WERI-Rb-1 (cell line): ENCODE measurements at regions not wholly inside any gene's neighbourhood (a gene's known extent, or its start where the extent isn't known, plus 50 kb on each side); places are given as distances from the start of the nearest gene placed in this dataset.

ENCODE experiments used
- DNase-seq: peaks from one replicate; pipeline ENCODE4 v3.0.0-alpha.2; 2020
- H3K27ac ChIP-seq: fragments of 250-450 bp; sonication (Bioruptor Pico); 2 replicates; pipeline ENCODE4 v1.5.1; 2020; ENCODE audit warnings: mild to moderate bottlenecking, moderate library complexity
- H3K27me3 ChIP-seq: fragments of 250-450 bp; sonication (Bioruptor Pico); 2 replicates; pipeline ENCODE4 v1.5.1; 2021; ENCODE audit warnings: mild to moderate bottlenecking, low read depth, moderate library complexity; ENCODE audit not compliant: insufficient read depth, severe bottlenecking
- H3K36me3 ChIP-seq: fragments of 250-450 bp; sonication (Bioruptor Pico); 2 replicates; pipeline ENCODE4 v1.5.1; 2020; ENCODE audit warnings: mild to moderate bottlenecking, moderate library complexity
- H3K4me3 ChIP-seq: 2 replicates; pipeline ENCODE4 v1.5.1; 2011; ENCODE audit warnings: low read depth, mild to moderate bottlenecking, control low read depth, low read length
- H3K9me3 ChIP-seq: fragments of 250-450 bp; sonication (Bioruptor Pico); 2 replicates; pipeline ENCODE4 v1.5.1; 2021; ENCODE audit warnings: mild to moderate bottlenecking, moderate library complexity; ENCODE audit not compliant: severe bottlenecking
- TF ChIP-seq, protein P1 (sequence below): IDR thresholded peaks from 2 replicates; pipeline ENCODE4 v1.5.1; 2011; ENCODE audit warnings: low read depth, mild to moderate bottlenecking, control low read depth, inconsistent platforms, low read length

DNA sequence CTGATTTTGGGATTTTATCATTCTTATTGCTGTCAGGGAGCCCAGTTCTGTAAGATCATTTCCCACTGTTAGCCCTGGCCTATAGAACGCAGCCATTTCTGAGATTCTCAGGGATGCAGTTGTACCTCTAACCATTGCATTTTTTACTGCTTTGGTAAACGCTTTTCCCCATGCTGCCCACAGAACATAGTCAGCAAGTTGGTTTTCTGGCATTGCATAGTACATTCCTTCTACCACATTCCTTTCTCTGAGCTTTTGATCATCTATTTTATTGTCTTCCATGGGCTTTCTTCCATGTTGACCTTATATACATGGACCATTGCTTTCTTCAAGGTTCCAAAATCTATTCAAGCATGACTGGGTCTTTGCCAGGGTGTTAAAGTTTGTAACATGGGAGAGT, 86.8 kb upstream of the ST6GAL2 start:
- TF ChIP-seq, protein P1, sequence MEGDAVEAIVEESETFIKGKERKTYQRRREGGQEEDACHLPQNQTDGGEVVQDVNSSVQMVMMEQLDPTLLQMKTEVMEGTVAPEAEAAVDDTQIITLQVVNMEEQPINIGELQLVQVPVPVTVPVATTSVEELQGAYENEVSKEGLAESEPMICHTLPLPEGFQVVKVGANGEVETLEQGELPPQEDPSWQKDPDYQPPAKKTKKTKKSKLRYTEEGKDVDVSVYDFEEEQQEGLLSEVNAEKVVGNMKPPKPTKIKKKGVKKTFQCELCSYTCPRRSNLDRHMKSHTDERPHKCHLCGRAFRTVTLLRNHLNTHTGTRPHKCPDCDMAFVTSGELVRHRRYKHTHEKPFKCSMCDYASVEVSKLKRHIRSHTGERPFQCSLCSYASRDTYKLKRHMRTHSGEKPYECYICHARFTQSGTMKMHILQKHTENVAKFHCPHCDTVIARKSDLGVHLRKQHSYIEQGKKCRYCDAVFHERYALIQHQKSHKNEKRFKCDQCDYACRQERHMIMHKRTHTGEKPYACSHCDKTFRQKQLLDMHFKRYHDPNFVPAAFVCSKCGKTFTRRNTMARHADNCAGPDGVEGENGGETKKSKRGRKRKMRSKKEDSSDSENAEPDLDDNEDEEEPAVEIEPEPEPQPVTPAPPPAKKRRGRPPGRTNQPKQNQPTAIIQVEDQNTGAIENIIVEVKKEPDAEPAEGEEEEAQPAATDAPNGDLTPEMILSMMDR = no peak
- DNase-seq = no peak
- Histone ChIP-seq H3K36me3 (no peaks in the 10 kb centered on the region), H3K4me3 (no peak overlapping the region), H3K27ac (no peak overlapping the region), H3K27me3 (peaks cover 68% of the 10 kb centered on the region), H3K9me3 (no peaks in the 10 kb centered on the region)

DNA sequence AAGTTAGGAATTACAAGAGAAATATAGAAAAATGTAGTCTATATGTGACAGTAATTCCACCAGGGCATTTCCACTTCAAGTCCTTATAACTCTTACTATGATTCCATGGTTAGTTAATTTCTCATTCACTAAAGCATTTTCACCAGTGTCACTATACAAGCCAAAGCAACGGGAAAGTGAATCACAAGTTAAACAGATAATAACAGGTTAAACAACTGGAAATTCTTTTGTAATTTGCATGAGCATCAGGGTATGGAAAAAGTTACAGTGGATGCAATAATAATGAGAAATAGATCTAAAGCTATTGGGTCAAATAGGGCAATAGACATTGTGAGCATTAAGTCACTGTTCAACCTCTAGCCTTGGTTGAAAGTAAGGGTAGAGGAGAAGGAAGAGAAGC, 88.9 kb upstream of the ST6GAL2 start:
- Histone ChIP-seq H3K4me3 (no peak overlapping the region), H3K27me3 (peaks cover 68% of the 10 kb centered on the region), H3K9me3 (no peaks in the 10 kb centered on the region), H3K36me3 (no peaks in the 10 kb centered on the region), H3K27ac (no peak overlapping the region)
- DNase-seq = no peak
- TF ChIP-seq, protein P1 = no peak

DNA sequence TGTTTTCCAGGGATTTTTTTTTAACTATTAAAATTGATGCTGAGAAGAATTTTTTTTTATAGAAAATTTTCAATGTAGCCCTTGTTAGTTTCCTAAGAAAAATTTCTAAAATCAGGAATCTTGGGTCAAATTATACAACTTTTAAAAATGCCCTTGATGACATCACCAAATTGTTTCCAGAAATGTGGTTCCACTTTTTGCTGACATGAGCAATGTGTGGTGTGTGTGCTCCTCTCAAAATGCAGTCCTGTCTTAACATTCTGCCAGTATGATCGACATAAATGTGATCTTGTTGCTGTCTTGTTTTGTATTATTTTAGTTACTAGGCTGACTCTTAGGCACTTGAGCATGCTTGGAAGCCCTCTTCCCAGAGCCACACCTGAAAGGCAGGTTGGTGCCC, 89.7 kb upstream of the ST6GAL2 start:
- H3K27ac ChIP-seq = no peak overlapping the region
- H3K9me3 ChIP-seq = no peaks in the 10 kb centered on the region
- peaks cover 60% of the 10 kb centered on the region for H3K27me3 ChIP-seq
- TF ChIP-seq, protein P1 = no peak
- no peak overlapping the region for H3K4me3 ChIP-seq
- no peak for DNase-seq
- H3K36me3 ChIP-seq = no peaks in the 10 kb centered on the region

DNA sequence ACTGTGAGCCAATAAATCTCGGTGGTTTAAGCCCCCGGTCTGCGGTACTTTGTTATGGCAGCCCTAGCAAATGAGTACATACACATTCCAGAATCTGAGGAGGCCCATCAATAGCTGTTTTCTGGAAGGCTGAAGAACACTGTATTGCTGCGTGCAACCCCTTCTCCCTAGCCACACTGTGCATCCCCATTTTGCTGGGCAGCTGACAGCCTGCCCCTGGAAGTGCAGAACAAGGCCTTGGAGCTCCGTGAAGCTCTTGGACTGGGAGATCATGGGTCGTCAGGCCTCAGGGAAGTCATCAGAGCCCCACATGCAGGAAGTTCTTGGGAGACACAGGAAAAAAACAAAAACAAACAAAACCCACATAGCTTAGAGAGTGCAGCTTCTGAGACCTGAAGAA, 90.6 kb upstream of the ST6GAL2 start:
- no peaks in the 10 kb centered on the region for H3K36me3 ChIP-seq
- peaks cover 52% of the 10 kb centered on the region for H3K27me3 ChIP-seq
- DNase-seq = no peak
- H3K27ac ChIP-seq = no peak overlapping the region
- TF ChIP-seq, protein P1 = no peak
- no peaks in the 10 kb centered on the region for H3K9me3 ChIP-seq
- H3K4me3 ChIP-seq = no peak overlapping the region

DNA sequence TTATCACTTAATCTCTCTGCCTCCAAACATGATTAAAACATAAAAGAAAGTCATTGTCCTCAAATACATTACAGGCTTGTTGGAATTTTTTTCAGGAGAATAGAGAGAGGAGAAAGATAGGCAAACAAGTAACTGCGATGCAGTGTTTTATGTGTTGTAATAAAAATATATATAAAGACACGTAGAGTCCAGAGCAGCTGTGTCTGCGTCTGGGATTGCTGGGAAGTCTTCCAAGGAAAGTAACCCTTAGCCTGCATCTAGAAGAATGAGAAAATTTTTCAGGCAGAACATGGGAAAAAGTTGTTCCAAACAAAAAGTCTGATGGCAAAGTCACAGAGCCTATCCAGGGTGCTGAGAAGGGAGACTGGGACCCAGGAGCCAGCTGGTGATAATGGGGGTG, 91.8 kb upstream of the ST6GAL2 start:
- Histone ChIP-seq H3K9me3 (no peaks in the 10 kb centered on the region), H3K27me3 (peaks cover 45% of the 10 kb centered on the region), H3K27ac (no peak overlapping the region), H3K36me3 (no peaks in the 10 kb centered on the region), H3K4me3 (no peak overlapping the region)
- DNase-seq = no peak
- TF ChIP-seq, protein P1 = no peak

DNA sequence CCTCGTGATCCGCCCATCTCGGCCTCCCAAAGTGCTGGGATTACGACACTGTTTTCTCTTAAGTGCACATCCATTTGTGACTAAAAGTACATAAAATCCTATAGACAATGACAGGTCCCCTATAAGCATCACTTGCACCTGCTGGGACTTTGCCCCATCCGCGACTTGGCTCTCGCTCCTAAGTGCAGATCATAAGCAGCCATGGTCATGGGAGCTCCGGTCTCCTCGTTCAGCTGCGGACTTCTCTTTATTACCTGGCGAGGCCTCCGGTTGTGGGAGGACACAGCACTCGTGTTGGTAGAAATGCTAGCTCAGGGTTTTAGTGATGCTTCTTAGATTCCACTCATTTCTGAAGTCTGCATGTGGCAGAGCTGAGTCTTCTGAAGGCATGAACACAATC, 92.7 kb upstream of the ST6GAL2 start:
- H3K27me3 ChIP-seq = peaks cover 48% of the 10 kb centered on the region
- H3K9me3 ChIP-seq = no peaks in the 10 kb centered on the region
- no peaks in the 10 kb centered on the region for H3K36me3 ChIP-seq
- H3K4me3 ChIP-seq = no peak overlapping the region
- H3K27ac ChIP-seq = no peak overlapping the region
- TF ChIP-seq, protein P1 = no peak
- DNase-seq = no peak
